Fibroblast of lung (primary cell): ENCODE measurements at regions not wholly inside any gene's neighbourhood (a gene's known extent, or its start where the extent isn't known, plus 50 kb on each side); places are given as distances from the start of the nearest gene placed in this dataset.
"Not testable (repeated sequence)": the region's sequence is repeated elsewhere in the genome, so short reads cannot be mapped to it uniquely, and the experiment has no call there.

Experiments used
- DNase-seq, 2 donors: peaks; one replicate each; pipeline versions ENCODE4 v3.0.0 to v3.0.0-alpha.2; 2010; ENCODE audit warnings: low read depth in 2 of 2
- H2AFZ ChIP-seq: 2 replicates; pipeline ENCODE4 v1.5.1; 2012; ENCODE audit warnings: low read length, control low read depth, inconsistent platforms
- H3K27ac ChIP-seq: 2 replicates; pipeline ENCODE4 v1.5.1; 2011; ENCODE audit warnings: low read length, control low read depth; ENCODE audit not compliant: insufficient read depth
- H3K27me3 ChIP-seq: 2 replicates; pipeline ENCODE4 v1.5.1; 2011; ENCODE audit warnings: mild to moderate bottlenecking, low read length; ENCODE audit not compliant: control insufficient read depth, insufficient read depth
- H3K36me3 ChIP-seq: 2 replicates; pipeline ENCODE4 v1.5.1; 2011; ENCODE audit warnings: low read length; ENCODE audit not compliant: control insufficient read depth, insufficient read depth
- H3K4me1 ChIP-seq: 2 replicates; pipeline ENCODE4 v1.5.1; 2011; ENCODE audit warnings: low read length; ENCODE audit not compliant: control insufficient read depth, insufficient read depth; ENCODE audit errors: extremely low read depth
- H3K4me2 ChIP-seq: 2 replicates; pipeline ENCODE4 v1.5.1; 2011; ENCODE audit warnings: low read length, control low read depth; ENCODE audit not compliant: insufficient read depth; ENCODE audit errors: extremely low read depth
- H3K4me3 ChIP-seq, 4 experiments: fragments of 200-600 bp in 1 of 4; sonication (generic) in 1 of 4; replicated peaks in 1 of 4; 2 replicates each; pipeline ENCODE4 v1.5.1; 2011 to 2016; ENCODE audit warnings: low read length in 4 of 4, low read depth in 3 of 4, mild to moderate bottlenecking in 3 of 4, control low read depth in 2 of 4, inconsistent platforms in 1 of 4, mixed read lengths in 1 of 4; ENCODE audit not compliant: insufficient read depth in 1 of 4; ENCODE audit errors: control extremely low read depth in 1 of 4
- H3K79me2 ChIP-seq: 2 replicates; pipeline ENCODE4 v1.5.1; 2012; ENCODE audit warnings: mild to moderate bottlenecking, low read length, inconsistent platforms; ENCODE audit not compliant: control insufficient read depth, insufficient read depth
- H3K9ac ChIP-seq: 2 replicates; pipeline ENCODE4 v1.5.1; 2011; ENCODE audit warnings: mild to moderate bottlenecking, low read length, control low read depth; ENCODE audit not compliant: insufficient read depth
- H3K9me3 ChIP-seq: 2 replicates; pipeline ENCODE4 v1.5.1; 2012; ENCODE audit warnings: low read depth, low read length; ENCODE audit not compliant: control insufficient read depth, insufficient read depth
- H4K20me1 ChIP-seq: 2 replicates; pipeline ENCODE4 v1.5.1; 2011; ENCODE audit warnings: low read length; ENCODE audit not compliant: control insufficient read depth, insufficient read depth; ENCODE audit errors: extremely low read depth
- CTCF ChIP-seq, 2 donors: IDR thresholded peaks in 1 of 2; conservative IDR thresholded peaks in 1 of 2; 1 replicate in 1 of 2; 2 replicates in 1 of 2; pipeline ENCODE4 v1.5.1; 2011 to 2012; ENCODE audit warnings: low read length in 2 of 2, control low read depth in 1 of 2, inconsistent platforms in 1 of 2, low read depth in 1 of 2, mild to moderate bottlenecking in 1 of 2
- EZH2 ChIP-seq: IDR thresholded peaks from 2 replicates; pipeline ENCODE4 v1.5.1; 2012; ENCODE audit warnings: low read length, control low read depth, mild to moderate bottlenecking; ENCODE audit errors: missing control alignments

- Histone ChIP-seq H3K4me1 (no peaks in the 10 kb centered on the region), H3K79me2 (no peaks in the 10 kb centered on the region), H3K36me3 (no peaks in the 10 kb centered on the region), H3K27me3 (no peaks in the 10 kb centered on the region), H4K20me1 (peaks cover 1% of the 10 kb centered on the region), H3K4me3 (no peak overlapping the region), H3K9me3 (no peaks in the 10 kb centered on the region), H3K4me2 (no peak overlapping the region), H3K9ac (no peak overlapping the region), H2AFZ (no peak overlapping the region), H3K27ac (no peak overlapping the region)
- no peak for DNase-seq
- no peak for TF ChIP-seq CTCF (conservative IDR thresholded peaks at IDR 0.05 in 1 of 2, IDR thresholded peaks at IDR 0.05 in 1 of 2; ENCODE audit: low read depth in 1 of 2, low read length in 2 of 2)
- TF ChIP-seq EZH2, result no peak
These were observed 95.2 kb upstream of the PHF24 start for GRCh38 chr9:34862836-34863235.

GRCh38 chr9:34862043-34862442 is 96.0 kb upstream of the PHF24 start:
- peaks cover 1% of the 10 kb centered on the region for H4K20me1 ChIP-seq
- no peak overlapping the region for H3K9ac ChIP-seq
- TF ChIP-seq EZH2 (no peak), CTCF (conservative IDR thresholded peaks at IDR 0.05 in 1 of 2, IDR thresholded peaks at IDR 0.05 in 1 of 2; ENCODE audit: low read depth in 1 of 2, low read length in 2 of 2) (no peak)
- no peak overlapping the region for H3K27ac ChIP-seq
- H3K79me2 ChIP-seq, result no peaks in the 10 kb centered on the region
- no peak for DNase-seq
- no peak overlapping the region for H3K4me3 ChIP-seq
- no peak overlapping the region for H3K4me2 ChIP-seq
- no peaks in the 10 kb centered on the region for H3K4me1 ChIP-seq
- H3K9me3 ChIP-seq, result no peaks in the 10 kb centered on the region
- H3K36me3 ChIP-seq, result no peaks in the 10 kb centered on the region
- H3K27me3 ChIP-seq, result no peaks in the 10 kb centered on the region
- H2AFZ ChIP-seq, result no peak overlapping the region

GRCh38 chr9:34855016-34855415 is 103.1 kb upstream of the PHF24 start:
- H3K9me3 ChIP-seq, H3K27ac ChIP-seq, H4K20me1 ChIP-seq, H3K79me2 ChIP-seq, H3K27me3 ChIP-seq, DNase-seq, H3K4me3 ChIP-seq, H3K9ac ChIP-seq, H3K4me1 ChIP-seq, H2AFZ ChIP-seq, H3K4me2 ChIP-seq, H3K36me3 ChIP-seq: not testable (repeated sequence)

GRCh38 chr9:34830068-34830467 is 120.1 kb upstream of the CCL21 start:
- no peaks in the 10 kb centered on the region for H3K36me3 ChIP-seq
- H3K79me2 ChIP-seq, result no peaks in the 10 kb centered on the region
- H3K4me2 ChIP-seq, result no peak overlapping the region
- H3K4me1 ChIP-seq, result no peaks in the 10 kb centered on the region
- no peaks in the 10 kb centered on the region for H4K20me1 ChIP-seq
- no peak overlapping the region for H3K9ac ChIP-seq
- H3K9me3 ChIP-seq, result no peaks in the 10 kb centered on the region
- no peak overlapping the region for H2AFZ ChIP-seq
- H3K27me3 ChIP-seq, result peaks cover 3% of the 10 kb centered on the region
- TF ChIP-seq CTCF (conservative IDR thresholded peaks at IDR 0.05 in 1 of 2, IDR thresholded peaks at IDR 0.05 in 1 of 2; ENCODE audit: low read depth in 1 of 2, low read length in 2 of 2) (no peak), EZH2 (no peak)
- H3K4me3 ChIP-seq, result no peak overlapping the region
- DNase-seq, result no peak
- H3K27ac ChIP-seq, result no peak overlapping the region
